ENCODE measurements at regions not wholly inside any gene's neighbourhood (a gene's known extent, or its start where the extent isn't known, plus 50 kb on each side); places are given as distances from the start of the nearest gene placed in this dataset.

DNA sequence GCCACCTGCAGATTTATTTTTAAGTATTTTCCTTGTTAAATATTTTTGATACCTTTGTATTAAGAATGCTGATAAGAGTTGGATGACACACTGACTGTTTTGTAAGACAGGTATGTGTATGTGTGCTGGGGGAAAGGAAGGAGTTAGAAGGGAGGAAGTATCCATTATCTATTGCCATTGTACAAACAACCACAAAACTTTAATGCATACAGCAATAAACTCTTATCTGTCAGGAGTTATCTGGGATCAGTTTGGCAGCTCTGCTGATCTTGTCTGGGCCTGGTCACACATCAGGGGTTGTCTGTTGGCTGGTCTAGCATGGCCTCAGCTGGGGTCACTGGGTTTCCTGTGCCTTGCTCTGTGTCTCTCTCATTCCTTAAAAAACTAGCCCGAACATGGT is 423.9 kb upstream of the USP24 start:
- DNase-seq, result no peak

DNA sequence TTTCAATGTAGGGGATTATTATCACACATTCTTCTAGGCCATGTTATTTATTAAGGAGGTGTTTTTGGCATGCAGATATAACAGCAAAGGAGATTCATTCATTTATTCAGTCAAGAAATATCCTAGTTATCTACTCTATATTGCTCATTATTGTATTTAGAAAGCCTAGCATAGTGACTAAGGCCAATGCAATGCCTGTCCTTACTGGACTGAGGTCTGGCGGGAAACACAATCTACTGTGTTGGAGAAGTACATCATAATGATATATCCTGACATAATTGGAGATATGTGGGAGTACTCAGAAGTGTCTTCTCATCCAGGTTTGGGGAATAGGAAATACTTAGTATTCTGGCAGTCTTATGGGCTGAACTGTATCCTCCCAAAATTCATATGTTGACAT is 421.5 kb upstream of the USP24 start:
- no peak for DNase-seq

DNA sequence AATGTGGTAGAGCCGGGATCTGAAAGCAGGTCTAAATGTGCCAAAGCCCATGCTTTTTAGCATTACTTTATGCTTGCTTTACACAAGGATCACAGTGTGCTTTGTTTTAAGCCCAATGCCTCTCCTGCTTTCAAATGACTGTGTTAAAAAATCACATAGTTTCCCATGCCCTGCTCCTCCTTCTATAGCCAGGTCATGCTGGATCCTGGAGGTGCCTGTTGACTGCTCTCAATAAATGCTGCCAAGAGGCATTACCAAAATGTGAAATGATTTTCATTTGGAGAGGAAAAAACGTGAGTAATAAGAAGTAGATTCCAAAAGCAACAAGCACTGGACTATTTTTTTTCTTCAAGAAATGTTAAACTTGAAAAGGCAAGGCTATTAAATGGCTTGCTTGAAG is 420.7 kb upstream of the USP24 start:
- no peak for DNase-seq

DNA sequence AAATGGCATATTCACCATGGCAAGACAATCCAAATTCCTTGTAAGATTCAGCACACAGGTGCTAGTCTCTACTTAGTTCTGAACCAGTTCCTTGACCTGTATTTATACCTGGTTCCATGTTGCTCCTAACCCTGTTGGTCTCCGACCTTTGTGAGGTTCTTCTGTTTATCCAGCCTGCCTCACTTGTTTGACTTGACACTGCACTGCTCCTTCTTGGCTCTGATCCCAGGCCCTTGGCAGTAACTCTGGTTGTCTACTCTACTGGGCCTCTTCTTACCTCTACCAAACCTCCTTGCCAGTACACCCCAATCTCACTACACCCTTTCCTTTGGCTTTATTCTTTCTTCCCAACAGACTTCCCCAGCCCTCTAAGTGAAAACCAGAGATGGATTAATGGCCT is 419.4 kb upstream of the USP24 start:
- no peak for DNase-seq

DNA sequence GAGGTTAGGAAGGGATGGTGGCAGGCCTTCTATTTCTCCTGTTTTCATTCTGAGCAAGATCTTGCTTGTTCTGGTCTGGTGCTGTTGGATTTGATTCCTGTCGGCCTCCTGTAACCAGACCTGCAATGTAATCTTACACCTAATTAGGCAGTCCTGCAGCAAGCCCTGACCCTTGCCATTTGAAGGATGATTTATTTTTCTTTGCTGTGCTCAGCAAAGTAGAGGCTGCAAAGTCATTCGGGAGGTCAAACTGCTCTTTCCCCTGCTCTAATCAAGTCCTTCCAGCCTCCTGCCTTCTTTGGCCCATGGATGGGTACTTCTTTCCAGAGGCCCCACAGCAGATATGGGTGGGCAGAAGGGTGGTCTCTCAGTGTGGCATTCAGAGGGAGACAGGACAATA is 417.7 kb upstream of the USP24 start:
- no peak for DNase-seq

DNA sequence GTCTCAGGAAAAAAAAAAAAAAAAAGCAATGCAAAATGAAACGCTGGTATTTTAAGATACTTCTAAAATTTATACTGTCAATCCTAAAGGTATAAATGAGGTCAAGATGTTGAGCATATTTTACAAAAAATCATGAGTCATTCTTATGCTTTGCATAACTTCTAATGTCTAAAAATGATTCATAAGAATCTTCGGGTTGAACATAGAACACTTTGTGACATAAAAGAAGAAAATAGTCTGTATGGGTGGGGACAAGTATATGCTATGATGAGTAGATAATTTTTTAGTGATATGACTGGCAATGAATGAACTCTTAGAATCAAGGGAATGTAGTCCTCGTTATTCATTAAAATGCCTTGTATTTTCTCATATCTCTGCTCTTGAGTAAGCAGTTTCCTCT is 416.9 kb upstream of the USP24 start:
- no peak for DNase-seq

DNA sequence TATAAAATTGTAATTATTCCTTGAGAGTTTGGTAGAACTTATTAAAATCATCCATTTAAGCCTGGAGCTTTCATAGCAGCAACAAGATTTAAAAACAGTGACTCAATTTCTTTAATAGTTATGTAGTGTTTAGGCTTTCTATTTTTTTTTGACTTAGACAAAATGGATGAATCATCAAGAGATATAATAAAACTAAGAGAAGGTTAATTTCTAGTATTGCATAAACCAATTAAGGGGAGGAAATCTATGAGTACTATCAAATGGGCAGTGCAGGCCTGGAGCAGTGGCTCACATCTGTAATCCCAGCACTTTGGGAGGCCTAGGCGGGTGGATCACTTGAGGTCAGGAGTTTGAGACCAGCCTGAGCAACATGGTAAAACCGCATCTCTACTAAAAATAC is 416.3 kb upstream of the USP24 start:
- no peak for DNase-seq

DNA sequence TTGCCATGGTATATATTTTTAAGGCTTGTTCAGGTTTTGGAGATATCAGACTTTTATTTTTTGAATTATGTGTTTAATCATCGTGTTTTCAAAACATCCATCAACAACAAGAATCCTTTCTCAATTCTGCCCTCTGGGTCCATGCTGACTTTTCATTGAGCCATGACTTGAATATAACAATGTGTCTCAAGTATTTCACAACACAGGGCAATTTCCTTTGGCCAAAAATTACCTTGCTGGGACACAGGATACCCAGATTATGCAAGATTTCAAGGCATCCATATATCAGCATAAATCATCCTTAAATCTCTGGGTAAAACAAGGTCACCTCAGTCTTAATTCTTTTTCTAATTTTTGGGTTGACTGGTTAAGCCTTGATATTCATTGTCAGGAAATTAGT is 411.2 kb upstream of the USP24 start:
- DNase-seq, result no peak

DNA sequence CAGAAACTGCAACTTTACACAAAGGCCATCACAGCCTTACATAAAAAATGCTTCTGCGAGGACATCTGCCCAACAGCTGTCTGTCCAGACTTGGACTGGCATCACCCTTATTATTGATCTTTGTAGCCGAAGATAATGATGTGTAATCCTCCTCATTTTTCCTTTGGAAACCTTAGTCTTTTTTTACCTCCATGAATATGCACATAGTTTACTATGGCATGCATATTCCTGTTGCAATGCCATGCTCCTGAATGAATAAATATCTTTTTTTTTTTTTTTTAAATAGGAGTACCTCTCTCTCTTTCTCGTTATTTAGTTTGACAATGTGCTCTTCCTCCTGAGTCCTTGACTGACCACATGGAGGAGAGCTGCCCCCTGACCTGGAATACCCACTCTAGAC is 409.6 kb upstream of the USP24 start:
- no peak for DNase-seq

DNA sequence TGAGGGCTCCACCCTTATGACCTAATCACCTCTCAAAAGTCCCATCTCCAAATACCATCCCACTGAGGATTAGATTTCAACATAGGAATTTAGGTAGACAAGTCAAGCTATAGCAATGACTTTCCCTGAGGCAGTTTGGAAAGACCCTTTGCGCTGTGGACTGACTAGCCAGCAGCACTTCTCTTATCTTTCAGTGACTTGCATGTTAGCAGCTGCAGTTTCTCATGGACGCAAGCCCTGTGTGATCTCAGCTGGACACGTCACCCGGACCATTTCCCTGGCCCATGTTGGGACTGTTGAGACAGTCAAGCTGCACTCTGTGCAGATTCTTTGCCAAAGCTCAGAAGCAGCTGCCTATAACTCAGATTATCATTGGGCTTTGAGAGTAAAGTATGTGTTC is 408.1 kb upstream of the USP24 start:
- DNase-seq, result no peak

DNA sequence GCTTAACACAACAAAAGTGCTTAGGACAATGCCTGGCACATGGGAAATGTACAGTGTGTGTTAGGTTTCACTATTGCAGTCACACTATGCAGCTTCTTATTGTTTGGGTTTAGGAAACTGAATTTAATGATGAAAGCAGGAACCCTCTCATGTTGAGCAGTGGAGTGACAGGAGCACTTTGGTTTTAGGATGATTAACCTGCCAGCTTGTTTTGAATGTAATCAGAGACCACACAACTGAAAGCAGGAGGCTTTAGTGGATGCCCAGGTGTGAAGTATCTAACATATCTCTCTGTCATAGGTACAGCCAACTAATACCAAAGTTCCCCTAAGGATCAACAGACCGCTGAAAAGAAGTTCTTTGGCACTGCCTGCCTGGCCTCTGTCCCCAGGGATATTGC is 406.9 kb upstream of the USP24 start:
- DNase-seq, result no peak

DNA sequence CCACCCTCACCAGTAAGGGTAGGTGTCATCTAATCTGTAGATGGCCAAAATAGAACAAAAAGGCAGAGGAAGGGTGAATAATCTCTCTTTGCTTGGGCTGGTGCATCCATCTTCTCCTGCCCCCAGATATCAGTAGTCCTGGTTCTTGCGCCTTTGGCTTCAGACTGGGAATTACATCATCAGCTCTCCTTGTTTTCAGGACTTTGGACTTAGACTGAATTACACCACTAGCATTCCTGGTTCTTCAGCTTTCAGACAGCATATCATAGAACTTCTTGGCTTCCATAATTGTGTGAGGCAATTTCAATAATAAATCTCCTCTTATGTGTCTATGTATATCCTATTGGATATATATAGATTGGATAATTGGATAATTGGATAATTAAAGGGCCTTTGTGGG is 403.0 kb upstream of the USP24 start:
- no peak for DNase-seq

DNA sequence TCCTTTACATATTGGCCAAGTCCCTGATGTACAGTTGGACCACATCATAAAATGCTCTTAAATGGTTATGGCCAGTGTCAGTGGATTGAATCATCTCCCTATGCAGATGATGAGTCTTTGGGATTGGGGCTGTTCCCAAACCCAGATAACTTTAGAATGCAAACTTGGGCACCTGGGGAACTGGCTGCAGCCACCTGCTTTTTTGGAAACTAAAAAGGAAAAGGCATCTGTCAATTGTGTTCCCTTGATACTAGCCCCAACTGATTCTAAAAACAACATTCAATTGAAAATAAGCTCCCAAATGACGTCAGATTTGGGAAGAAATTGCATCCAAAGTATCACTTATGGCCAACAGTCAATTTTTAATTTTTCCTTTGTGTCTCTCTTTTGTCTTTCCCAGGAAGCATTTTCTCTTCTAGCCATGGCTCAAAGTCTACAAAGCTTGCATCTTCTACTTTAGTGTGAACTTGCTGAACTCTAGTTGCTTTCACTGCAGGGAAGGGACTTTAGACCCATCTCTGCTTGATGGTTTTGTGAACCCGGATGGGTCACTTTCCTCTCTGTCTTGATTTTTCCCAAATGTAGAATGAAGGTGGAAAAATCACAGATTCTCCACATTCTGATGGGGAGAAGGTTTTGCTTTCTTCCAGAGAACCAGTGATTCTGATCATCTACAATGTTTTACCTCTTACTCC is 402.3 kb upstream of the USP24 start:
- DNase-seq, result no peak

DNA sequence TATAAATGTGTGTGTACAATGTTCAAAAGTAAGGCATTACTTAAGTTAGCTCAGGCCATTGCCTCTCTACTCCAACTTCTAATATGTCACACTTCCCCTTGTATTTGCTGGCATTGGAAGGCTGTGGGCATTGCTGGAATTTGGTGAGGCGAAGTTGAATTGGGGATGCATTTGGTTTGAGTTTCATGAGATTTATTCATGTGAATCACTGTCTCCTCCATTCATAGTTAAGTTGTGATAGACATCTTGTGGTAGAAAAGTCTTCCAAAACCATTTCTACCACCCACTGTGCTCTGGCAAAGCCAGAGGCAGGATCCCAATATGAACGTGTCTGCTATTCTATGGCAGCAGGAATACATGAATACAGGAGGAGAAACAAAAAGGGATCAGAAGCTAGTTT is 397.8 kb upstream of the USP24 start:
- no peak for DNase-seq

DNA sequence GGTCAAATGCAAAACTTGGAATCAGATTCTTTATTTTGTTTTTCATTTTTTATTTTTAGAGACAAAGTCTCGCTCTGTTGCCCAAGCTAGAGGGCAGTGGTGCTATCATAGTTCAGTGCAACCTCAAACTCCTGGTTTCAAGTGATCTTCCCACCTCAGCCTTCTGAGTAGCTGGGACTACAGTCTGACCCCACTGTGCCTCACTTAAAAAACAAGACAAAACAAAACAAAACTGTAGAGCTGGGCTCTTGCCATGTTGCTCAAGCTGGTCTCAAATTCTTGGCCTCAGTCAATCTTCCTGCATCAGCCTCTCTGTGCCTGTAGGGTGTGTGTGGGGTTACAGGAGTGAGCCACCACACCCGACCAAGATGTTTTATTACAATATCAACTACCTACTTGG is 396.0 kb upstream of the USP24 start:
- no peak for DNase-seq

DNA sequence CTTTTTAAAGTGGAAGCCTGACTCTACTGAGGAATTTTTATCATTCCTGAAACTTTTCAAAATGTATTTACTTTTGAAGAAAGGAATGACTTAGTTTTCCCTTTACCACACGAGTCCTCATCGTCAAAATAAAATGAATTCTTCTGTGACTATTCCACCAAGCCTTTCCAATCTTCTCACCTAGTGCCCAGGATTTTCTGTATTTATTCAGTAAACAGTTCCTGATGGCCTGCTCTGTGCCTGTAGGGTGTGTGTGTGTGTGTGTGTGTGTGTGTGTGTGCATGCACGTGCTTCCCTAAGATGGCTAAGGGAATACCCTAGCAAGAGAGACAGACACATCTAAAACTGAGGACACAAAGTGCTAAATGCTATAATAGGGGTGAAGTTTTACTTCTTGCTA is 395.0 kb upstream of the USP24 start:
- no peak for DNase-seq

DNA sequence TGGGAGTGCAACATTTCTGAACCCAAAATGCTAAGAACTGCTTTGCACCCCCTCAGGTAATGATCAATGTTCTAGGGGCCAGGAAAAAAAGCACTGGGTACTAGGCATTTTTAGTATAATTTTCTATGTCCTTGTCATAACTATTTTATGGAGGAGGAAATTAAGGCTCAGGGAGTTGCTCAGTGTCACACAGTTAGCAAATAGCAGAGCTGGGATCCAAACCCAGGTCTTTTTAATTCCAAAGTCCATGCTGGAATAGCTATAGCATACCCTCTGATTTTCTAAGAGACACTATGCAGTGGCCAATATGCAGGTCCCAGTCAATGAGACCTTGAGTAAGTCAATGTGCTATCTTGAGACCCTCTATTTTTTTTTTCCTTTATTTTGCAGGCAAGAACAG is 394.5 kb upstream of the USP24 start:
- no peak for DNase-seq

DNA sequence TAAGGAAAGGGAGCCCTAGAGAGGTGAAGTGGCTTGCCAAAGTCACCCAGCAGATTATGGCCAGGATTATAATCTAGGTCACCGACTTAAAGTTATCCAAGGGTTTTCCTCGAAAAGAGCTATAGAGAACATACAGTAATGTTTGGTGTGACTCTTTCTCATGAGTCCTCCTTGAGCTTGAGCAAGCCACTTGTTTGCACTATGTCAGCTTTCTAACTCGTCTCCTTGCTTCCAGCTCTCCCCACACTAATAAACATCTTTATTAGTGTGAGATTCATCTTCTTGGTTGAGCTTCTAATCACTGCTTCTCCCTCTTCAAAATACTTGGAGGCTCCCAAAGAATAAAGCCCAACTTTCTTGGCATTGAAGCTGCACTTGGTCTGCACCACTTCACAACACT is 390.0 kb upstream of the USP24 start:
- DNase-seq, result no peak

DNA sequence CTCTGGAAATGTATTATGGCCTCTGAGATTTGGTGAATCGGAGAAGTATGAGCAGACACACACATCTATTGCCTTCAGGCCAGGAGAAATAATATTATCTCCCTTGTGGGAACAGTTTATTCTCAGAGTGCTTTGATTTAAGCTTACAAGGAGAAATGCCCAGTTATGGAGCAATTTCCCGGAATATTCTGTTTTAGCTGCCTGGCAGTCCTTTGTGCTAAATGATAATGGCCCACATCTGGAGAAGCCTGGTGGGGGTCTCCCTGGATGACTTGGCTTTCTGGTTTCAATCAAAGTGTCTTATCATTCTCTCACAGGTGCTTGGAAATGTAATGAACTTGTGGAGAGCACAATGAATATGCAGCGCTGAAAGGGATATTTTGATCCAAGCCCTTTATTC is 389.6 kb upstream of the USP24 start:
- no peak for DNase-seq

DNA sequence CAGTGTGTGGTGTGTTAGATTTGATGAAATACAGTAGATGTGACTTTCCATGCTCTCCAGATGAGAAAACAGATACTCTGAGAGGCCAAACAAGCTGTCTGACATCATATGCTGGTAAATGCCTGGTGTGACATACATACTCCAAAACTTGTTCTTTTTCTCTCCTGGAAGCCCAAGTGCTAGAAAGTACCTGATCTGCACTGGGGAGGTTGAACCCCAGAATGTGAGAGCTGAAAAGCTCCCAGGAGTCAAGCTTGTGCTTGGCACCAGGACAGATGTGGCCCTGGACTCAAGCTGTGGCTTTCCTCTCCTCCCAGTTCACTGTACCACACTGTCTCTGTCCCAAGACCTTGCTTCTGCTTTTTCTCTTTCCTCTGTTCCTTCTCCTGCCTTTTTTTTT is 389.0 kb upstream of the USP24 start:
- DNase-seq, result no peak

DNA sequence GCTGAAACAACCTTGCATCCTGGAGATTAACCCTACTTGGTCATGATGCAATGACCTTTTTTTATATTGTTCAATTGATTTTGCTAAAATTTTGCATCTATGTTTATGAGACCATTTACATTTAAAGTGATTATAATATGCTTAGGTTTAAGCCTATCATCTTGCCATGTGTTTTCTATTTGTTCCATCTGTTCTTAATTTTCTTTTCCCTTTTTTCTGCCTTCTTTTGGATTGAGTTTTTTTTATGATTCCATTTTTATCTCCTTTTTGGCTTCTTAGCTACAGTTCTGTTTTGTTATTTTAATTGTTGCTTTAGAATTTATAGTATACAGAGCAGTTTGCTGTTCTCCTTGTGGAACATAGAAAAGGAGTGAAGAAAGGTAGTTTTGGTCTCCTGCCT is 385.1 kb upstream of the USP24 start:
- no peak for DNase-seq

DNA sequence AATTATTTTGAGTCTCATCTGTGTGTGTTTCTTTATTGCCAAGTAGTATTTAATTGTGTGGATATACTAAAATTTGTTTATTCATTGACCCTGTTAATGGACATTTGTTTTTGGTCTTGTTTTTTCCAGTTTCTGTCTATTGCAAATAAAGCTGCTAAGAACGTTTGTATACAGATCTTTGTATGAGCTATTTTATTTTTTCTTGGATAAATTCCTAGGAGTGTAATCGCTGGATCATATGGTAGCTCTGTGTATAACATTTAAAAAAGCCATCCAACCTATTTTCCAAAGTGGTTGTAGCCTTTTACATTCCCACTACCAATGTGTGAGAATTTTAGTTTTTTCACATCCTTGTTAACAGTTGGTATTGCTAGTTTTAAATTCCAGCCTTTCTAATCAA is 382.7 kb upstream of the USP24 start:
- no peak for DNase-seq

DNA sequence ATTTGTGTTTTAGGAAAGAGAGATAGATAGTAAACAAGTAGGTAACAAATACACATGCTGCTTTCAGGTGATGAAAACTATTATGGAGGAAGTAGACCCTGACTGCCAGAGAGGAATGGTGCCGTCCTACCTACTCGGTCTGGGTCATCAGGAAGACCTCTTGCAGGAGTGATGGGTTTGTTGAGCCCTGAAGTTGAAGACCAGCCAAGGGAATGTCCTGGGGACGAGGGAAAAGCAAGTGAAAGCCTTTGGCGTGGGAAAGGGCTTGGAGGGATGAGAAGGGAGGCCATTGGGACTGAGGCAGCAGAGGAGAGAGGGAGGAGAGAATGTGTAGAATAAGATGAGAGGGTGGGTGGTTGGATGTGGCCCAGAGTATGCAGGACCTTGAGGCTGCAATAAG is 379.5 kb upstream of the USP24 start:
- no peak for DNase-seq

DNA sequence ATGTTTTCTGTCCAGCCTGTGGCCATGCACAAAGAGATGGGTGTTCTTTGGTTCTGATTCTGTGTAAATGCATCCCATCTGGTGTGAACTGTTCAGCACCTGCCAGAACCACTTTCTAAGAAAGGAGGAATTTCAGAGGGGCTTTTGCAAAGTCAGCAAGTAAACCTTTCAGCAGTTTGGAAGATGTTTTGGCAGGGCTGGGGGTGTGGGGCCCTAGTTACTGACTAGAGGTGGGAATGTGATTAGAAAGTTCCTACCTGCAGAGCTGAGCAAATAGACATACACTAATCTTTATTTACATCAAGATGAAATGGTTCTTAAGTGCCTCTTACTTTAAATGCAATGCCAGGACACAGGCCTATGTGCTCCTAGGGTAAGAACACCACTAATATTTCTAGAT is 378.1 kb upstream of the USP24 start:
- no peak for DNase-seq

DNA sequence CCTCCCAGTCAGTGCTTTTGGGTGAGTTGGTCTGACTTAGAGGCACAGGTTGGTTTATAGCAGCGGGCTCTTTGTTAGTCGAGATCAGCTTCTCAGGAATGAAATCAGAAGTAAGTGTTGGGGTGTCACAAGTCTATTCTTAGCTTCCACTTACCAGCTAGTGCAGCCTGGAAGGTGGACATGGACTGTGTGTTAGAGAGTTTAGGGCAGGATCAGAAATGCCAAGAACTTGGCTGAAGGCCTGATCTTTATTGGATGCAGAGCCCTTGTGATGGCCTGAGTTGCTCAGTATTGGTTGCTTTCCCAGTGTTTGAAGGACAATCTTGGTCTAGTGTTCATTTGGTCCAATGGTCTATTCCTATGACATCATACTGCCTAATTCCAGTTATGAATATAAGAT is 377.0 kb upstream of the USP24 start:
- no peak for DNase-seq
